ENCODE measurements at regions not wholly inside any gene's neighbourhood (a gene's known extent, or its start where the extent isn't known, plus 50 kb on each side); places are given as distances from the start of the nearest gene placed in this dataset.
"Not testable (repeated sequence)": the region's sequence is repeated elsewhere in the genome, so short reads cannot be mapped to it uniquely, and the experiment has no call there.

- intact Hi-C loops (cut with DNase I), result no loop called here
- WGBS, 2 donors, result 88 to 91% methylated on average over 10 of the region's 10 CpGs
- Histone ChIP-seq H3K36me3 (no peaks in the 10 kb centered on the region), H3K27me3 (no peaks in the 10 kb centered on the region), H3K4me1 (no peaks in the 10 kb centered on the region), H3K27ac (no peak overlapping the region), H3K4me3 (replicated peaks in 1 of 3) (no peak overlapping the region), H3K9me3 (no peaks in the 10 kb centered on the region)
- no peak for DNase-seq
- TF ChIP-seq POLR2A (IDR thresholded peaks at IDR 0.05), result no peak
- TF ChIP-seq, protein P1, sequence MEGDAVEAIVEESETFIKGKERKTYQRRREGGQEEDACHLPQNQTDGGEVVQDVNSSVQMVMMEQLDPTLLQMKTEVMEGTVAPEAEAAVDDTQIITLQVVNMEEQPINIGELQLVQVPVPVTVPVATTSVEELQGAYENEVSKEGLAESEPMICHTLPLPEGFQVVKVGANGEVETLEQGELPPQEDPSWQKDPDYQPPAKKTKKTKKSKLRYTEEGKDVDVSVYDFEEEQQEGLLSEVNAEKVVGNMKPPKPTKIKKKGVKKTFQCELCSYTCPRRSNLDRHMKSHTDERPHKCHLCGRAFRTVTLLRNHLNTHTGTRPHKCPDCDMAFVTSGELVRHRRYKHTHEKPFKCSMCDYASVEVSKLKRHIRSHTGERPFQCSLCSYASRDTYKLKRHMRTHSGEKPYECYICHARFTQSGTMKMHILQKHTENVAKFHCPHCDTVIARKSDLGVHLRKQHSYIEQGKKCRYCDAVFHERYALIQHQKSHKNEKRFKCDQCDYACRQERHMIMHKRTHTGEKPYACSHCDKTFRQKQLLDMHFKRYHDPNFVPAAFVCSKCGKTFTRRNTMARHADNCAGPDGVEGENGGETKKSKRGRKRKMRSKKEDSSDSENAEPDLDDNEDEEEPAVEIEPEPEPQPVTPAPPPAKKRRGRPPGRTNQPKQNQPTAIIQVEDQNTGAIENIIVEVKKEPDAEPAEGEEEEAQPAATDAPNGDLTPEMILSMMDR (IDR thresholded peaks at IDR 0.05), result no peak
These were observed 110.8 kb upstream of the GREM2 start for GRCh38 chr1:240722788-240723187.

GRCh38 chr1:240720976-240721375 lies 109.0 kb upstream of the GREM2 start:
- no peaks in the 10 kb centered on the region for H3K4me1 ChIP-seq
- no peaks in the 10 kb centered on the region for H3K9me3 ChIP-seq
- TF ChIP-seq, protein P1 (IDR thresholded peaks at IDR 0.05), result no peak
- TF ChIP-seq POLR2A (IDR thresholded peaks at IDR 0.05), result no peak
- H3K27me3 ChIP-seq, result no peaks in the 10 kb centered on the region
- intact Hi-C loops (cut with DNase I), result no loop called here
- H3K36me3 ChIP-seq, result no peaks in the 10 kb centered on the region
- no peak for DNase-seq
- no peak overlapping the region for H3K27ac ChIP-seq
- H3K4me3 ChIP-seq (replicated peaks in 1 of 3), result no peak overlapping the region
- WGBS, 2 donors, result 70 to 76% methylated on average over 6 of the region's 6 CpGs

DNA sequence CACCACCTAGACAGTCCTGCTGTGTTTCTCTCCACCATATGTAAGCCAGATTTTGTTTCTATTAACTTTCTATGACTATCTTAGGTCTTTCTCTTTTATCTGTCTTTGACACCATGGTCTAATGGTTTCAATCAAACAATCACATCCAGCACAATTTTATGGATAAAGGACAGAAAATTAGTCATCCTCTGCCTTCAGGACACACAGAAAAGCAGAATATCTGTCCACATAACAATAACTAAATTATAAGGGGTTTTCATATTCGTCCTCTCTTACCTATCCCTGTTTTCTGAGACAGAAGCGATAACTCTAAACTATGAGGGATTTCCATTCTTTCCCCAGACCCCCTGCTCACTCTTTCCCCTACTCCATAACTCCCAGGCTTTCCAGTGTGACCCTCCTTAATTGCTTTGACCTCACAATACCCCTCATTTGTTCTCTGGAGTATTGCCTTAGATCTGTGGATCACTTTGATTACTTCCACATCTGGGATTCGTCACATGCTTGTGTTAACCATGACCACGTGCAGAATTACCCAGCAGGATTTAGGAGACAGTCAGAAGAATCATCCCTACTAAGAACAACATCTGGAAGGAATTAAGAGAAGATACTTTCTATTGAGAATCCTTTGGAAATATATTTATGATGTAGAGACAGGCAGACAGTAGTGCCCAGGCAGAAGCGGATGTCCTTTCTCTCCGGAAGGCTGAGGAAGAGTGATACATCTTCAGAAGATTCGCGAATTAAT lies 108.2 kb upstream of the GREM2 start:
- H3K4me3 ChIP-seq (replicated peaks in 1 of 3), result no peak overlapping the region
- H3K27ac ChIP-seq, result no peak overlapping the region
- DNase-seq, result no peak
- WGBS, 2 donors, result 62 to 73% methylated on average over 8 of the region's 8 CpGs
- no peaks in the 10 kb centered on the region for H3K9me3 ChIP-seq
- no peak for TF ChIP-seq POLR2A (IDR thresholded peaks at IDR 0.05)
- TF ChIP-seq, protein P1 (IDR thresholded peaks at IDR 0.05), result no peak
- intact Hi-C loops (cut with DNase I), result no loop called here
- H3K36me3 ChIP-seq, result no peaks in the 10 kb centered on the region
- H3K27me3 ChIP-seq, result no peaks in the 10 kb centered on the region
- no peaks in the 10 kb centered on the region for H3K4me1 ChIP-seq

- H3K27me3 ChIP-seq; H3K4me1 ChIP-seq; intact Hi-C loops (cut with DNase I); H3K4me3 ChIP-seq (replicated peaks in 1 of 3); H3K27ac ChIP-seq; H3K36me3 ChIP-seq; DNase-seq; H3K9me3 ChIP-seq: not testable (repeated sequence)
- 85 to 91% methylated on average over 4 of the region's 4 CpGs for WGBS, 2 donors
These were observed 104.6 kb upstream of the GREM2 start for GRCh38 chr1:240716538-240716937.

- Histone ChIP-seq H3K4me1 (no peaks in the 10 kb centered on the region), H3K27me3 (no peaks in the 10 kb centered on the region), H3K4me3 (replicated peaks in 1 of 3) (no peak overlapping the region), H3K36me3 (no peaks in the 10 kb centered on the region), H3K9me3 (no peaks in the 10 kb centered on the region), H3K27ac (no peak overlapping the region)
- no peak for DNase-seq
- intact Hi-C loops (cut with DNase I), result no loop called here
- WGBS, 2 donors, result 73 to 87% methylated on average over 8 of the region's 8 CpGs
- TF ChIP-seq, protein P1 (IDR thresholded peaks at IDR 0.05), result no peak
- TF ChIP-seq POLR2A (IDR thresholded peaks at IDR 0.05), result no peak
These were observed 102.8 kb upstream of the GREM2 start for GRCh38 chr1:240714568-240715292.

All from thyroid gland (tissue), 4 donors.